ENCODE measurements at regions not wholly inside any gene's neighbourhood (a gene's known extent, or its start where the extent isn't known, plus 50 kb on each side); places are given as distances from the start of the nearest gene placed in this dataset.

DNA sequence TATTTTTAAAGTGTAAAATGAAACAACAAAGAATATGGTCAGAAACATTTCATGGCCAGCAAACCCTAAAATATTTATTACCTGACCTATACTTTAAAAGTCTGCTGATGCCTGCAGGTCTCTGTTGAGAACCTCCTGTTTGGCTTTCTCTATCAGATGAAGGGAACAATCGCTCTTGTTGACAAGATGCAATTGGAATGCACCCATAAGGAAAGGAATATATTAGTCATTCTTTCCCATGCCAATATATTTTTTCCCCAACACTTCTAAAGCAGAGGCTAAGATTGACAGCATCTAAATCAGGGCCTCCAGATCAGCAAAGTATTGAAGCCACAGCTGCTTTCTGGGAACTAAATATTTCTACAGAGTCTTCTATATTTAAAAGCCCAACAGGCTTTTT, 897.8 kb downstream of the EPHA7 start:
- Histone ChIP-seq H3K4me3 (ENCODE audit: insufficient read depth, low read depth, low read length) (no peak overlapping the region), H3K4me1 (ENCODE audit: control insufficient read depth, insufficient read depth, low read length) (no peaks in the 10 kb centered on the region), H3K9me3 (ENCODE audit: control insufficient read depth, low read length) (no peaks in the 10 kb centered on the region), H3K27ac (ENCODE audit: insufficient read depth, low read depth, low read length, poor library complexity, severe bottlenecking) (no peak overlapping the region), H3K36me3 (ENCODE audit: control insufficient read depth, insufficient read depth, low read length) (no peaks in the 10 kb centered on the region), H3K27me3 (ENCODE audit: control insufficient read depth, insufficient read depth, low read length, poor library complexity, severe bottlenecking) (no peaks in the 10 kb centered on the region)
- 83 to 88% methylated on average over 1 of the region's 1 CpG for WGBS, 2 experiments

DNA sequence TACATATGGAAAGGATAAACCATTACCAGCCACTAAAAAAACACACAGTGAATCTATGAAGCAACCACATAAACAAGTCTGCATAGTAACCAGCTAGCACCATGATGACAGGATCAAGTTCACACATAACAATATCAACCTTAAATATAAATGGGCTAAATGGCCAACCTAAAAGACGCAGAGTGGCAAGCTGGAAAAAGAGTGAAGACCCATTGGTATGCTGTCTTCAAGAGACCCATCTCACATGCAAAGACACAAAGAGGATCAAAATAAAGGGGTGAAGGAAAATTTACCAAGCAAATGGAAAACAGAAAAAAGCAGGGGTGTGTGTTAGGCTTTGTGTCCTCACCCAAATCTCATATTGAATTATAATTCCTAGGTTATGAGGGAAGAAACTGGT, 909.2 kb downstream of the EPHA7 start:
- H3K4me3 ChIP-seq (ENCODE audit: insufficient read depth, low read depth, low read length) = no peak overlapping the region
- WGBS, 2 experiments = 90 to 100% methylated on average over 1 of the region's 1 CpG
- H3K9me3 ChIP-seq (ENCODE audit: control insufficient read depth, low read length) = peaks cover 2% of the 10 kb centered on the region
- no peaks in the 10 kb centered on the region for H3K36me3 ChIP-seq (ENCODE audit: control insufficient read depth, insufficient read depth, low read length)
- no peaks in the 10 kb centered on the region for H3K27me3 ChIP-seq (ENCODE audit: control insufficient read depth, insufficient read depth, low read length, poor library complexity, severe bottlenecking)
- H3K4me1 ChIP-seq (ENCODE audit: control insufficient read depth, insufficient read depth, low read length) = no peaks in the 10 kb centered on the region
- H3K27ac ChIP-seq (ENCODE audit: insufficient read depth, low read depth, low read length, poor library complexity, severe bottlenecking) = no peak overlapping the region

DNA sequence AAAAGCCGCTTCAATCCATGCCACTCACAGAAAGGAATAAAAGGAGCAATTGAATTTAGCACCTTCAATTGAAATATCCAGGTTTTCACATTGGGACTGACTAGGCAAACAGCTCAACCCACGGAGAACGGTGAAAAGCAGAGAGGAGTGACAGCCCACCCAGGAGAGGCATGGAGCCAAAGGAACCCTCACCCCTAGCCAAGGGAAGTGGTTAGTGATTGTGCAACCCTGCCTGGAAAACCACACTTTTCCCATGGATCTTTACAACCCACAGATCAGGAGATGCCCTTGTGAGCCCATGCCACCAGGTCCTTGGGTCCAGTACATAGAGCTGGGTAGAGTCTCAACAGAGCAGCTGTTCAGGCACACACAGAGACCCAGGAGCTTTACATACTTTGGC, 911.8 kb downstream of the EPHA7 start:
- H3K36me3 ChIP-seq (ENCODE audit: control insufficient read depth, insufficient read depth, low read length) = no peaks in the 10 kb centered on the region
- WGBS, 2 experiments = 88 to 94% methylated on average over 3 of the region's 3 CpGs

DNA sequence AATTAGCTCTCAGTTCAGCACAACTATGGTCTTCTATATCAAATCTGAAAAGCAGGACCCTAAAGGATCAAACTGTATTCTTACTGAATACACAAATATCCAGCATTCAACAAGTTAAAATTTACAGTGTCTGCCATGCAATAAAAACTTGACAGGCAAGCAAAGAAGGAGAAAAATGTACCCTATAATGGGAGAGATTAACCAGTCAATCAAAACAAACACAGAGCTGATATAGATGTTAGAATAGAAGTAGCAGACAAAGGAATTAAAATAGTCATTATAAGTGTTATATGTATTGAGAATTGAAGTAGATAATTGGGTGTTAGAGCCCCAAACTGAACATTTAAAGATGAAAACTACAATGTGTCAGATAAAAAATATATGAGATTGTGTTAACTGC, 914.9 kb downstream of the EPHA7 start:
- Histone ChIP-seq H3K27ac (ENCODE audit: insufficient read depth, low read depth, low read length, poor library complexity, severe bottlenecking) (no peak overlapping the region), H3K27me3 (ENCODE audit: control insufficient read depth, insufficient read depth, low read length, poor library complexity, severe bottlenecking) (no peaks in the 10 kb centered on the region), H3K4me1 (ENCODE audit: control insufficient read depth, insufficient read depth, low read length) (no peaks in the 10 kb centered on the region), H3K4me3 (ENCODE audit: insufficient read depth, low read depth, low read length) (no peak overlapping the region), H3K9me3 (ENCODE audit: control insufficient read depth, low read length) (peaks cover 2% of the 10 kb centered on the region), H3K36me3 (ENCODE audit: control insufficient read depth, insufficient read depth, low read length) (no peaks in the 10 kb centered on the region)

More for the DNA sequence above, 911.8 kb downstream of the EPHA7 start:
- no peaks in the 10 kb centered on the region for H3K27me3 ChIP-seq (ENCODE audit: control insufficient read depth, insufficient read depth, low read length, poor library complexity, severe bottlenecking)
- peaks cover 2% of the 10 kb centered on the region for H3K9me3 ChIP-seq (ENCODE audit: control insufficient read depth, low read length)
- no peak overlapping the region for H3K4me3 ChIP-seq (ENCODE audit: insufficient read depth, low read depth, low read length)
- H3K4me1 ChIP-seq (ENCODE audit: control insufficient read depth, insufficient read depth, low read length) = no peaks in the 10 kb centered on the region
- no peak overlapping the region for H3K27ac ChIP-seq (ENCODE audit: insufficient read depth, low read depth, low read length, poor library complexity, severe bottlenecking)

DNA sequence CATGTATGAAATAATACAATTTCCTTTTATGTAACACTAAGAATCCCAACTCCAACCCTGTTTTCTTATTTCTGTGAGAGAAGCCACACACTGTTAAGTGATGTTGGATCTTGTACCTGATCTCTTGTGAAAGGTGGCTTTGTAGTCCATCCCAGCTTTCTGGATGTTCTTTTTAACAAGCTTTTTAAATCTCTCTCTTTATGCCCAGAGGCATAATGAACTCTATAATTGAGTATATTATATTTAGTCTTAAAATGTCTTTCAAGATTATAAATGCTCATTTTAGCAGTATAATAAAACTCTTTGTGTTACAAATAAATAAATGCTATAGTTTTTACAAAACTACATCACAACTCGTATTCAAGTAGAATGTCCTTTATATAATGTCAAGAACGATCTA, 922.1 kb downstream of the EPHA7 start:
- WGBS, 2 experiments = 100% methylated on average over 2 of the region's 2 CpGs
- H3K27me3 ChIP-seq (ENCODE audit: control insufficient read depth, insufficient read depth, low read length, poor library complexity, severe bottlenecking) = no peaks in the 10 kb centered on the region
- no peaks in the 10 kb centered on the region for H3K9me3 ChIP-seq (ENCODE audit: control insufficient read depth, low read length)

DNA sequence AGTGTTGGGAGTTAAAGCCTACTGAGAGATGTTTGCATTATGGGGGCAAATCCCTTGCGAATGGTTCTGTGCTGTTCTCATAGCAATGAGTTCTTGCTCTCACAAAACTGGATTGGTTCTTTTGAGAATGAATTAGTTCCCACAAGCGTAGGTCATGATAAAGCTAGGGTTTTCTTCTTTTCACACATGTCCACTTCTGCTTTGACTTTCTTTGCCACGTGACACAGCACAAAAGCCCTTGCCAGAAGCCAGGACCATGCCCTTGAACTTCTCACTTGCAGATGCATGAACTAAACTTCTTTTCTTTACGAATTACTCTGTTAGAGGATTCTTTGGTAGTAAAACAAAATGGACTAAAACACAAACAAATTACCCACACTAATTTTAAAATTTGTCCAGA, 922.8 kb downstream of the EPHA7 start:
- Histone ChIP-seq H3K9me3 (ENCODE audit: control insufficient read depth, low read length) (no peaks in the 10 kb centered on the region), H3K4me1 (ENCODE audit: control insufficient read depth, insufficient read depth, low read length) (no peaks in the 10 kb centered on the region), H3K4me3 (ENCODE audit: insufficient read depth, low read depth, low read length) (no peak overlapping the region), H3K27me3 (ENCODE audit: control insufficient read depth, insufficient read depth, low read length, poor library complexity, severe bottlenecking) (no peaks in the 10 kb centered on the region), H3K27ac (ENCODE audit: insufficient read depth, low read depth, low read length, poor library complexity, severe bottlenecking) (no peak overlapping the region), H3K36me3 (ENCODE audit: control insufficient read depth, insufficient read depth, low read length) (no peaks in the 10 kb centered on the region)
- 85 to 86% methylated on average over 3 to 4 of the region's 4 CpGs for WGBS, 2 experiments

More for the DNA sequence above, 922.1 kb downstream of the EPHA7 start:
- Histone ChIP-seq H3K27ac (ENCODE audit: insufficient read depth, low read depth, low read length, poor library complexity, severe bottlenecking) (no peak overlapping the region), H3K4me1 (ENCODE audit: control insufficient read depth, insufficient read depth, low read length) (no peaks in the 10 kb centered on the region), H3K4me3 (ENCODE audit: insufficient read depth, low read depth, low read length) (no peak overlapping the region), H3K36me3 (ENCODE audit: control insufficient read depth, insufficient read depth, low read length) (no peaks in the 10 kb centered on the region)

DNA sequence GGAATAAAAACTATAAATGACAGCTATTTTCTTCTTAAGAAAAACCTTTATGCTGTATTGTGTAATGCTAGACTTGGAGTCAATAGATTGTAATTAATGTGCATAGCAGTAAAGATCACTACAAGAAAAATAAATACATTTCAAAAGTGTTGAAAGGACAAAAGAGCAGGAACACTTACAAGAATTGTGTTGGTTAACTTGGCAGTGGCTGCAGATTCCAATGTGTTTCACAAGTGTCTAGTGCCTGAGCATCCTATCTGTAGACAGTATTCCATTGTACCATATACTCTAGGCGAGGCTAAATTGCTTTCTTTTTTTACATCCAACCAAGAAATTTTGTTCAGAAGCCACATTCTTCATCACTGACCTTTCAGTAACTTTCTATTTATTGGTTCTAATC, 924.1 kb downstream of the EPHA7 start:
- 90 to 100% methylated on average over 1 of the region's 1 CpG for WGBS, 2 experiments

DNA sequence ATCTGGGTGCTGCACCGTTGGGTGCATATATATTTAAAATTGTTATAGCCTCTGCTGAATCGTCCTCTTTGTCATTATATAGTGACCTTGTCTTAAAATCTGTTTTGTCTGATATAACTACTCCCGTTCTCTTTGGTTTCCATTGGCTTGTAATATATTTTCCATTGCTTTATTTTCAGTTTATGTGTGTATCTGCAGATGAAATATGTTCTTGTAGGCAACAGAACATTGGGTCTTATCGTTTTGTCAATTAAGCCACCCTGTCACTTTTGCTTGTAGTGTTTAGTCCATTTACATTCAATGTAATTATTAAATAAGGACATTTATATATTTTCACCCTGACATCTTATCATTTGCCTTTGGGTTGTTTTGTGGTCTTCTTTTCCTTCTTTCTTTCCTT, 933.9 kb downstream of the EPHA7 start:
- H3K9me3 ChIP-seq (ENCODE audit: control insufficient read depth, low read length) = no peaks in the 10 kb centered on the region
- H3K4me3 ChIP-seq (ENCODE audit: insufficient read depth, low read depth, low read length) = no peak overlapping the region
- H3K27ac ChIP-seq (ENCODE audit: insufficient read depth, low read depth, low read length, poor library complexity, severe bottlenecking) = no peak overlapping the region
- 83 to 84% methylated on average over 1 to 4 of the region's 4 CpGs for WGBS, 2 experiments
- no peaks in the 10 kb centered on the region for H3K4me1 ChIP-seq (ENCODE audit: control insufficient read depth, insufficient read depth, low read length)
- H3K36me3 ChIP-seq (ENCODE audit: control insufficient read depth, insufficient read depth, low read length) = no peaks in the 10 kb centered on the region
- H3K27me3 ChIP-seq (ENCODE audit: control insufficient read depth, insufficient read depth, low read length, poor library complexity, severe bottlenecking) = no peaks in the 10 kb centered on the region

More for the DNA sequence above, 924.1 kb downstream of the EPHA7 start:
- Histone ChIP-seq H3K27me3 (ENCODE audit: control insufficient read depth, insufficient read depth, low read length, poor library complexity, severe bottlenecking) (no peaks in the 10 kb centered on the region), H3K36me3 (ENCODE audit: control insufficient read depth, insufficient read depth, low read length) (no peaks in the 10 kb centered on the region), H3K27ac (ENCODE audit: insufficient read depth, low read depth, low read length, poor library complexity, severe bottlenecking) (no peak overlapping the region), H3K4me1 (ENCODE audit: control insufficient read depth, insufficient read depth, low read length) (no peaks in the 10 kb centered on the region), H3K4me3 (ENCODE audit: insufficient read depth, low read depth, low read length) (no peak overlapping the region), H3K9me3 (ENCODE audit: control insufficient read depth, low read length) (no peaks in the 10 kb centered on the region)

DNA sequence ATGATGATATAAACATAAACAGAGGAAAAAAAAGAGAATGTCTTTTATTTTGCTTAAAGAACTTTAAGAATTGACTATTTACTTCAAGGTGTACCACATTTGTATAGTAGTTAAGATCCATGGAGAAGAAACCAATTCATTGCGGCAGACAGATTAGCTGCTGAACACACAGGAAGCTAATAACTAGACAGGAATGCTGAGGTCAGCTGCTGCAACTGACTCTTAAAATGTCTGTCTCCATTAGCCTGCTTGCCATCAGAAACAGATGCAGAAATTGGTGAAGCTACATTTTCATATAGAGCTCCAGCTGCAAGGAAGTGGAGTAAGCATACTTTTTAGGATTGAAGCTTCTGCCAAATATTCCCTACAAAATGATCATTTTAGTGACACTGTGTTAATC, 939.5 kb downstream of the EPHA7 start:
- Histone ChIP-seq H3K27me3 (ENCODE audit: control insufficient read depth, insufficient read depth, low read length, poor library complexity, severe bottlenecking) (no peaks in the 10 kb centered on the region), H3K4me3 (ENCODE audit: insufficient read depth, low read depth, low read length) (no peak overlapping the region), H3K9me3 (ENCODE audit: control insufficient read depth, low read length) (no peaks in the 10 kb centered on the region), H3K27ac (ENCODE audit: insufficient read depth, low read depth, low read length, poor library complexity, severe bottlenecking) (no peak overlapping the region), H3K36me3 (ENCODE audit: control insufficient read depth, insufficient read depth, low read length) (no peaks in the 10 kb centered on the region), H3K4me1 (ENCODE audit: control insufficient read depth, insufficient read depth, low read length) (no peaks in the 10 kb centered on the region)
- WGBS, 2 experiments = 91 to 95% methylated on average over 1 of the region's 1 CpG

DNA sequence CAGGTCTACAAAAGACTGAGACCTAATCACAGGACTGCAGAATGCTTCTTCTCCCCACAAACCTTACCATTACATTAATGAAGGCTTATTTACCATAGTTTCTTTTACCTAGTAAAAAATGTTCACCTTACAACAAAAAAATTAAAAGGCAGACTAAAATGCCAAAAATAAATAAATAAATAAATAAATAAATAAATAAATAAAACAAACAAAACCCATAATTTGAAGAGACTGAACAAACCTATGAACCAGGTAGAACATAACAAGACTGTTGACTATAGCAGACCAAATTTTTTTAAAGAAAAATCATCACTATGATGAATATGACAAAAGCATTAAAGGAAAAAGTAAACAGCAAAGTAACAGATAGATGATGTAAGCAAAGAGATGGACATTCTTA, 946.3 kb downstream of the EPHA7 start:
- no peak overlapping the region for H3K4me3 ChIP-seq (ENCODE audit: insufficient read depth, low read depth, low read length)
- no peak overlapping the region for H3K27ac ChIP-seq (ENCODE audit: insufficient read depth, low read depth, low read length, poor library complexity, severe bottlenecking)
- no peaks in the 10 kb centered on the region for H3K36me3 ChIP-seq (ENCODE audit: control insufficient read depth, insufficient read depth, low read length)
- no peaks in the 10 kb centered on the region for H3K9me3 ChIP-seq (ENCODE audit: control insufficient read depth, low read length)
- no peaks in the 10 kb centered on the region for H3K27me3 ChIP-seq (ENCODE audit: control insufficient read depth, insufficient read depth, low read length, poor library complexity, severe bottlenecking)
- no peaks in the 10 kb centered on the region for H3K4me1 ChIP-seq (ENCODE audit: control insufficient read depth, insufficient read depth, low read length)

DNA sequence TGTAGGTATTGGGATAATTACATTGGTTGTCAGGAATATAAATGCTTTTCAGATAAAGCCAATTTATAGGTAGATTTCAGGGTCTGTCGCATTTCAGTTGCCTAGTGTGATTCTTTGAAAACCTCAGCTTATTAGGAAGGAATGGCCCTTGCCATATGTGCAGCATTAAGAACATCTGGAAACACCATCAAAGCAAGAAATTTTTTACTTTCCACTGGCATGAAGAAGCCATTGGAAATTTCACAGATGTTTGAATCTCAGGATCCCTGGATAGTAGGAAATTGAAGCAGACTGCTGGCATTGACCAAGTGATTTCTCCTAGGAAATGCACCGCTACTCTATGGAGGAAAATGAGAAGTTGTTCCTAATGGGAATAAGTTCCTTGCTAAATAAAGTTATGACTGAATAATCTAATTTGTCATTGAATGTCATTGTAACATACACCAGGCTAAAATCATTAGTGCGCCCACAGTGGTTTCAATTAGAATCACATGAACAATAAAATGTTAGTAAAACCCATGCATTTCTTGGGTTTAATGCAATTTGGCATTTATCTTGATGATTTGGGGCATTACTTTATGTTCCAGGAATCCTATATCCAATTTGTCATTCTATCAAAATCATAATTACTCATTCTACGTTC, 950.1 kb downstream of the EPHA7 start:
- WGBS, 2 experiments = 99 to 100% methylated on average over 3 to 4 of the region's 4 CpGs
- no peak overlapping the region for H3K27ac ChIP-seq (ENCODE audit: insufficient read depth, low read depth, low read length, poor library complexity, severe bottlenecking)
- H3K9me3 ChIP-seq (ENCODE audit: control insufficient read depth, low read length) = no peaks in the 10 kb centered on the region
- no peaks in the 10 kb centered on the region for H3K36me3 ChIP-seq (ENCODE audit: control insufficient read depth, insufficient read depth, low read length)
- H3K27me3 ChIP-seq (ENCODE audit: control insufficient read depth, insufficient read depth, low read length, poor library complexity, severe bottlenecking) = no peaks in the 10 kb centered on the region
- no peaks in the 10 kb centered on the region for H3K4me1 ChIP-seq (ENCODE audit: control insufficient read depth, insufficient read depth, low read length)
- no peak overlapping the region for H3K4me3 ChIP-seq (ENCODE audit: insufficient read depth, low read depth, low read length)

All from ectodermal cell (in vitro differentiated cells).